ENCODE measurements at regions not wholly inside any gene's neighbourhood (a gene's known extent, or its start where the extent isn't known, plus 50 kb on each side); places are given as distances from the start of the nearest gene placed in this dataset.
"Not testable (repeated sequence)": the region's sequence is repeated elsewhere in the genome, so short reads cannot be mapped to it uniquely, and the experiment has no call there.

- H3K4me3 ChIP-seq = no peak overlapping the region
- DNase-seq = no peak
- H3K36me3 ChIP-seq = no peaks in the 10 kb centered on the region
- no peaks in the 10 kb centered on the region; the same call in 1 of the 2 replicates for H3K9me3 ChIP-seq
- H3K27me3 ChIP-seq = no peaks in the 10 kb centered on the region
Measured at GRCh38 chr22:44650806-44651205, 51.2 kb upstream of the PRR5 start.

- no peaks in the 10 kb centered on the region; the same call in 1 of the 2 replicates for H3K9me3 ChIP-seq
- no peak overlapping the region for H3K4me3 ChIP-seq
- H3K27me3 ChIP-seq = no peaks in the 10 kb centered on the region
- no peaks in the 10 kb centered on the region for H3K36me3 ChIP-seq
- DNase-seq = no peak
Measured at GRCh38 chr22:44648821-44649565, 53.0 kb upstream of the PRR5 start.

DNA sequence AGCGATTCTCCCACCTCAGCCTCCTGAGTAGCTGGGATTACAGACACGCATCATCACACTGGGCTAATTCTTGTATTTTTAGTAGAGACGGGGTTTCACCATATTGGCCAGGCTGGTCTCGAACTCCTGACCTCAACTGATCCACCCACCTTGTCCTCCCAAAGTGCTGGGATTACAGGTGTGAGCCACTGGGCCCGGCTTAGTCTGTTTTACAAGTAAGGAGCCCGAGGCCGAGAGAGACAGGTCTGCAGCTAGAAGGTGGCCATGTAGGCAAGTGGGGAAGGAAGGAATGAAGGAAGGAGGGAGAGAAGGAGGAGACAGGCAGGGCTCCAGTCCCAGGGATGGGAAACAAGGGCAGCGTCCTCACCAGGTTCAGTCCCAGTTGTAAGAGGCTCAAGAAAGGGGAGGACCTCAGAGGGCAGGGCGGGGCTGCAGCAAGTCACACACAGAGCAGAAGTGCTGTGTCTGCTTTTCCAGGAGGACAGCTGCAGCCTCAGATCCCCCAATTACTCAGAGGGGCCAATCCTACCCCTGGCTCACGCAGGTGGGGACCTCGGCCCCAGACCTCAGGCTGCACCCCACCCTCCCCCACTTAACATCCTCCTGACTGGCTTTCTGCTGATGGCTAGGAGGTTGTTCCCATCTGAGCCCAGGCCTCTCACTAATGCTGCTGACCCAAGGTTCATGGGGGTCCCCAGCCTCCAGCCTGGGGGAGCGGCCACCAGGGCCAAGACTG, 53.8 kb upstream of the PRR5 start:
- no peaks in the 10 kb centered on the region; the same call in 1 of the 2 replicates for H3K9me3 ChIP-seq
- no peaks in the 10 kb centered on the region for H3K27me3 ChIP-seq
- H3K4me3 ChIP-seq = no peak overlapping the region
- no peak for DNase-seq
- no peaks in the 10 kb centered on the region for H3K36me3 ChIP-seq

DNA sequence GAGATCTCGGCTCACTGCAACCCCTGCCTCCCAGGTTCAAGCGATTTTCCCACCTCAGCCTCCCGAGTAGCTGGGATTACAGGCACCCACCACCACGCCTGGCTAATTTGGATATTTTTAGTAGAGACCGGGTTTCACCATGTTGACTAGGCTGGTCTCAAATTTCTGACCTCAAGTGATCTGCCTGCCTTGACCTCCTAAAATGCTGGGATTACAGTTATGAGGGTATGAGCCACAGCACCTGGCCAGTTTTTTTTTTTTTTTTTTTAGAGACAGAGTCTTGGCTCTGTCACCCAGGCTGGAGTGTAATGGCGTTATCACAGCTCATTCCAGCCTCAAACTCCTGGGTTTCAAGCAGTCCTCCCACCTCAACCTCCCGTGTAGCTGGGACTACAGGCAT, 54.9 kb upstream of the PRR5 start:
- DNase-seq = no peak

DNA sequence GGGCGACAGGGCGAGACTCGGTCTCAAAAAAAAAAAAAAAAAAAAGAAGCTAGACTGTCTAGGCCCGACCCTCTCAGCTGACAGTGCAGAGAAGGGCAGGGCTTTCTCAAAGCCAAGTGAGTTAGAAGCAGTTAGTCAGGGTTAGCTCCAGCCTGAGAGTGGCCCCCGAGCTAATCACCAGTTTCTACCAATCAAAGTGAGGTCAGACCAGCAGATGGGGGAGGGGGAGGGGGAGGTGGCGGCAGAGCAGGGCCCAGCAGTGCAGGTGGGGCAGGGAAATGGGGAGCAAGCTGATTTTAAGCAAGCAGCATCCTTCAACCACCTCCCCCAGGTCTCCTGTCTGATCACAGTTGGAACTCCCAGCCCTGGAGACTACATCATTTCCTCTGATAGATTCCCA, 55.3 kb upstream of the PRR5 start:
- no peaks in the 10 kb centered on the region for H3K9me3 ChIP-seq
- H3K36me3 ChIP-seq = no peaks in the 10 kb centered on the region
- no peaks in the 10 kb centered on the region for H3K27me3 ChIP-seq
- no peak for DNase-seq
- no peak overlapping the region for H3K4me3 ChIP-seq

More for the DNA sequence above, 54.9 kb upstream of the PRR5 start:
- no peaks in the 10 kb centered on the region for H3K36me3 ChIP-seq
- no peak overlapping the region for H3K4me3 ChIP-seq
- no peaks in the 10 kb centered on the region for H3K27me3 ChIP-seq
- no peaks in the 10 kb centered on the region for H3K9me3 ChIP-seq

DNA sequence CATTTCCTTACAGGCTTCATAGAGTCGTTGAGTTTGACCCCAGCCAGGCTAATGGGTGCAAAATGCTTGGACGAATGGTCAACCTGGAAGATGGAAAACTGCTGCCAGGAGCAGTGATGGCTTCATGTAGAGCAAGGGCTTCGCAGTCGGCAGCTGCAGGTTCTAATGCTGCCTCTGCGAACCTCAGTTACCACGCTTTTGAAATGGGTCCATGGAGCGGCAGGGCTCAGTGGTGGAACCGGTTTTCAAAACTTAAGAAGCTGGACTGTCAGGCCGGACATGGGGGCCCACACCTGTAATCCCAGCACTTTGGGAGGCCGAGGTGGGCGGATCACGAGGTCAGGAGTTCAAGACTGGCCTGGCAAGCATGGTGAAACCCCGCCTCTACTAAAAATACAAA, 55.9 kb upstream of the PRR5 start:
- no peaks in the 10 kb centered on the region for H3K27me3 ChIP-seq
- H3K36me3 ChIP-seq = no peaks in the 10 kb centered on the region
- no peak for DNase-seq
- H3K4me3 ChIP-seq = no peak overlapping the region
- no peaks in the 10 kb centered on the region for H3K9me3 ChIP-seq

DNA sequence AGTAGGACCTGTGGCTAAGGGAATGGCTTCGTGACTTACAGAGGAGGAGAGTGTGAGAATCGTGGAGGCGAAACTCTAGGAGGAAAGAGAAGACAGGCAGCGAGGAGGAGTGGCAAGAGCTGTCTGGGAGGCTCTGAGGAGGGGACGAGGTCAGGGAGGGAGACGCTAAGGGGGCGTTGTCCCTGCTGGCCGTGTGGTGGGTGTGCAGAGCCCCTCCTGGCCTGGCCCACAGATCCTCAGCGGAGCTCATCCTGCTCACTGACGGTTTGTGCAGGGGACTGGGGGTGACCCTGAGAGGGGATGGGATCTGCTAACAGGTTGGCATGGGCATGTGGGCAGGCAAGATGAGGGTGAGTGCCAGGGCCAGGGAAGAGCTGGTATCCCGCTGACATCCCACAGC, 56.5 kb upstream of the PRR5 start:
- no peaks in the 10 kb centered on the region for H3K36me3 ChIP-seq
- no peak for DNase-seq
- no peaks in the 10 kb centered on the region for H3K9me3 ChIP-seq
- H3K27me3 ChIP-seq = no peaks in the 10 kb centered on the region
- no peak overlapping the region for H3K4me3 ChIP-seq

GRCh38 chr22:44645083-44645482, 56.9 kb upstream of the PRR5 start:
- Histone ChIP-seq H3K36me3 (no peaks in the 10 kb centered on the region), H3K4me3 (no peak overlapping the region), H3K9me3 (no peaks in the 10 kb centered on the region), H3K27me3 (no peaks in the 10 kb centered on the region)
- DNase-seq = no peak

- H3K9me3 ChIP-seq, H3K4me3 ChIP-seq, H3K27me3 ChIP-seq, H3K36me3 ChIP-seq, DNase-seq: not testable (repeated sequence)
Measured at GRCh38 chr22:44643526-44644101, 58.4 kb upstream of the PRR5 start.

DNA sequence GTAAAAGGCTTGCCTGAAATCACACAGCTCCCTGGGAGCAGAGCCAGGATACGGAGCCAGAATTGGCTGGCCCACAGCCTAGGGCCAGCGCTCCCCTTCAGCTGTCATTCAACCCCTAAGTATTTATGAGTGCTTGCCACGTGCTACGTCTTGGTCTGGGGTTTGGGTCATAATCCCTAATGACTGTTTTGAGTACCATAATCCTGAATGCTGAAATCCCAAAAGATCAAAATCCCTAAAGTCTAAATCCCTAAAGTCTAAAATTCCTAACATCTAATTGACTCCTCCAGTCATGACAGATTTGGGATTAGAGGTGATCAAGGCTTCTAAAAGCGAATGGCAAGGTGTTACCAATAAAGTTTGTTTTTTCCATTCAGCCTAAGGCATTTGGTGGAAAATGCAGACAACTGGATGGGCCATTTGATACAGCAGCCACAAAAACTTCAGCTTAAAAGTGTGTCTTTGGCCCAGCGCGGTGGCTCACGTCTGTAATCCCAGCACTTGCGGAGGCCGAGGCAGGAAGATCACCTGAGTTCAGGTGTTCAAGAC, 59.8 kb upstream of the PRR5 start:
- Histone ChIP-seq H3K36me3 (no peaks in the 10 kb centered on the region), H3K27me3 (no peaks in the 10 kb centered on the region), H3K9me3 (no peaks in the 10 kb centered on the region), H3K4me3 (no peak overlapping the region)
- no peak for DNase-seq

DNA sequence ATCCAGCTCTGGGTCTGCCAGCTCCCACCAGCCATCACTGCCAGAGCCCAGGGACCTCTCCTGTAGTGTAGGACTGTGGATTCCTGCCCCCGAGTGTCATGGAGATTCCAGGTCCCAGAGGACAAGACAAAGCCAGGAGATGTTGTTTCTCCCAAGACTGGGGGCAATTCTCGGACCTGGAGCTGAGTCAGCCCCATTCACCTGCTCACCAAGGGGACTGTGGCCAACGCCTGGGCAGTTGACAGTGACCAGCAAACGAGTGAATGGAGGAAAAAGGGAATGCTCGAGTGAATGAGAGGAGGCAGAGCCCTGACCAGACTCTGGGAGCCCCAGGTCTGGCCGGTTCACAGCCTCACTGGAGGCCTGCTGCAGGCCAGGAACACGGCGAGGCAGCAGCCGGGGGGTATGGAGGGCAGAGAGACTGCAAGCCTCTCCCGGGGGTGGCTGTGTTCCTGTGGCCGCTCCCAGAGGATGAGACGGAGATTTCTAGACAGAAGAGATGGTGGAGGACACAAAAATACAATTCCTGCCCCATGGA, 61.3 kb upstream of the PRR5 start:
- no peak overlapping the region for H3K4me3 ChIP-seq
- no peaks in the 10 kb centered on the region for H3K36me3 ChIP-seq
- H3K9me3 ChIP-seq = no peaks in the 10 kb centered on the region
- no peaks in the 10 kb centered on the region for H3K27me3 ChIP-seq
- no peak for DNase-seq

DNA sequence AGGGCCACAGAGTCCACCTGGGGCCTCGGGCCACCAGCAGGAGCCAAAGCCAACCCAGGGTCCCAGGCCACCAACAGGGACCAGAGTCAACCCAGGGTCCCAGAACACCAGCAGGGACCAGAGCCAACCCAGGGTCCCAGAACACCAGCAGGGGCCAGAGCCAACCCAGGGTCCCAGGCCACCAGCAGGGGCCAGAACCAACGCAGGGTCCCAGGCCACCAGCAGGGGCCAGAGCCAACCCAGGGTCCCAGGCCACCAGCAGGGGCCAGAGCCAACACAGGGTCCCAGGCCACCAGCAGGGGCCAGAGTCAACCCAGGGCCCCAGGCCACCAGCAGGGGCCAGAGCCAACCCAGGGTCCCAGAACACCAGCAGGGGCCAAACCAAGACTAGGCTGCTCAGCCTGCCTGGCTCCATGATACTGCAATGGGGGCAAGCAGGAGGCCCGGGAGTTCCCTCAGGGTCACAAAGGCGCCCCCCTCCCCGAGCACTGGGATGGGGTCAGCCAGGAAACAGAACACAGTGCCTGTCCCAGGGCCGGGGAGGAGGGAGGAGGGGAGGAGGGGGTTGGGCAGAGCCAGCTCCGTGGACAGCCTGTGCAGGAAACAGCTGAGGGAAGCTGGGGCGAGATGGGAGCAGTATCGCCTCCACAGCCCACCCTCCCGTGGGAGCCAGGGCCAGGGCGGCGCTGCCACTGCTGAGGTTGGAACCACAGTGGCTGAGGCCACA, 62.0 kb upstream of the PRR5 start:
- Histone ChIP-seq H3K9me3 (no peaks in the 10 kb centered on the region), H3K36me3 (no peaks in the 10 kb centered on the region), H3K4me3 (no peak overlapping the region), H3K27me3 (no peaks in the 10 kb centered on the region)
- DNase-seq = no peak

GRCh38 chr22:44638971-44639760, 62.8 kb upstream of the PRR5 start:
- no peaks in the 10 kb centered on the region for H3K27me3 ChIP-seq
- no peak overlapping the region for H3K4me3 ChIP-seq
- H3K36me3 ChIP-seq = no peaks in the 10 kb centered on the region
- no peak for DNase-seq
- H3K9me3 ChIP-seq = no peaks in the 10 kb centered on the region

GRCh38 chr22:44636502-44637206, 65.3 kb upstream of the PRR5 start:
- not testable (repeated sequence) for H3K9me3 ChIP-seq, DNase-seq, H3K27me3 ChIP-seq, H3K4me3 ChIP-seq, H3K36me3 ChIP-seq

- H3K4me3 ChIP-seq, DNase-seq, H3K9me3 ChIP-seq, H3K36me3 ChIP-seq, H3K27me3 ChIP-seq: not testable (repeated sequence)
Measured at GRCh38 chr22:44635567-44635966, 66.4 kb upstream of the PRR5 start.
